ENCODE measurements at regions not wholly inside any gene's neighbourhood (a gene's known extent, or its start where the extent isn't known, plus 50 kb on each side); places are given as distances from the start of the nearest gene placed in this dataset.

GRCh38 chr13:60699636-60700035, 302.6 kb downstream of the TDRD3 start:
- TF ChIP-seq TBL1XR1 (IDR thresholded peaks at IDR 0.05; ENCODE audit: low read depth, low read length) (no peak), SUZ12 (IDR thresholded peaks at IDR 0.05; ENCODE audit: unreplicated experiment) (no peak), TAF1 (IDR thresholded peaks at IDR 0.05; ENCODE audit: borderline replicate concordance, low read depth, low read length) (no peak), CTCF (IDR thresholded peaks at IDR 0.05 in 2 of 3, conservative IDR thresholded peaks at IDR 0.05 in 1 of 3; ENCODE audit: control insufficient read depth in 2 of 3, extremely low read depth in 1 of 3, insufficient read depth in 1 of 3, low read depth in 3 of 3, low read length in 3 of 3) (no peak), NR2F1 (conservative IDR thresholded peaks at IDR 0.05) (no peak), REST (IDR thresholded peaks at IDR 0.05; ENCODE audit: low read depth, low read length) (no peak), BHLHE40 (IDR thresholded peaks at IDR 0.05; ENCODE audit: borderline replicate concordance in 1 of 2, low read depth in 2 of 2, low read length in 1 of 2) (no peak), ATF3 (IDR thresholded peaks at IDR 0.05; ENCODE audit: borderline replicate concordance, extremely low read depth, low read depth, low read length) (no peak), USF1 (IDR thresholded peaks at IDR 0.05; ENCODE audit: borderline replicate concordance, extremely low read length, insufficient read depth, low read depth, low read length) (no peak), MTA3 (IDR thresholded peaks at IDR 0.05; ENCODE audit: borderline replicate concordance, low read length) (no peak), SMC3 (IDR thresholded peaks at IDR 0.05; ENCODE audit: borderline replicate concordance, low read length) (no peak), POLR2AphosphoS5 (IDR thresholded peaks at IDR 0.05; ENCODE audit: low read length) (no peak)

Data from GM12878 (cell line).